ENCODE measurements at regions not wholly inside any gene's neighbourhood (a gene's known extent, or its start where the extent isn't known, plus 50 kb on each side); places are given as distances from the start of the nearest gene placed in this dataset.

DNA sequence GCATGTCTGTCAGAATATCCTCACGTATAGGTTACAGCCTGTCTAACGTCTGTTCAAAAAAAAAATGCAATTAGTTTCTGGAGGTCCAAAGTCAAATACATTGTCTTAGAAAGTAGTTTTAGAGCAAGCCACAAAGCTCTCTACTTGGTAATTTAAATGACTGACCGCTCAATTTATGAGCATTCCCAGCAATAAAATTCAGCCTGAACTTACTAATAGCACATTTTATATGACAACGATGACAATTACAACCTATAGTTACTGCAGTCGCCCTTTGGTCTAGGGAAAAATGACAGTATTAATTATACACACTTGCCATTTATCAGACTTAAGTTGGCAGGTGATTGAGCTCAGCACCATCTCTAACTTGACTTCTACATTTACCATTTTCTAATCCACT is 425.8 kb upstream of the STEAP1 start:
- Histone ChIP-seq H3K4me2 (no peak overlapping the region), H3K27ac (ENCODE audit: low read depth) (no peak overlapping the region), H3F3A (replicated peaks; ENCODE audit: low read depth) (no peaks in the 10 kb centered on the region), H3K9me2 (ENCODE audit: insufficient read depth) (0 out of 2 replicates have a peak, but pooled peaks cover 3% of the 10 kb centered on the region), H3K27me3 (ENCODE audit: insufficient read depth) (no peaks in the 10 kb centered on the region), H3K36me3 (ENCODE audit: insufficient read depth) (no peaks in the 10 kb centered on the region), H3K4me1 (ENCODE audit: insufficient read depth) (no peaks in the 10 kb centered on the region), H3K79me2 (replicated peaks; ENCODE audit: insufficient read depth) (no peaks in the 10 kb centered on the region), H4K20me1 (replicated peaks; ENCODE audit: insufficient read depth) (no peaks in the 10 kb centered on the region), H2AFZ (no peak overlapping the region), H3K4me3 (no peak overlapping the region)
- H3K4me3 Mint-ChIP-seq, result no peak overlapping the region
- no peaks in the 10 kb centered on the region for H3K4me1 Mint-ChIP-seq
- TF ChIP-seq ETS1 (IDR thresholded peaks at IDR 0.05) (no peak), ZNF114 (CRISPR knock-in tag; IDR thresholded peaks at IDR 0.05) (no peak), POLR2AphosphoS5 (IDR thresholded peaks at IDR 0.05; ENCODE audit: low read depth) (no peak), CTCF (conservative IDR thresholded peaks at IDR 0.05; ENCODE audit: low read depth in 2 of 2) (no peak), CREB1 (CRISPR knock-in tag; IDR thresholded peaks at IDR 0.05; ENCODE audit: low read depth) (no peak), STAT1 (IDR thresholded peaks at IDR 0.05; ENCODE audit: unreplicated experiment) (no peak), EZH2phosphoT487 (IDR thresholded peaks at IDR 0.05; ENCODE audit: unreplicated experiment) (no peak), NANOG (IDR thresholded peaks at IDR 0.05; ENCODE audit: borderline replicate concordance) (no peak), REST (IDR thresholded peaks at IDR 0.05; ENCODE audit: unreplicated experiment) (no peak), EZH2 (IDR thresholded peaks at IDR 0.05; ENCODE audit: low read depth, unreplicated experiment) (no peak)
- TF ChIP-seq, protein P1, sequence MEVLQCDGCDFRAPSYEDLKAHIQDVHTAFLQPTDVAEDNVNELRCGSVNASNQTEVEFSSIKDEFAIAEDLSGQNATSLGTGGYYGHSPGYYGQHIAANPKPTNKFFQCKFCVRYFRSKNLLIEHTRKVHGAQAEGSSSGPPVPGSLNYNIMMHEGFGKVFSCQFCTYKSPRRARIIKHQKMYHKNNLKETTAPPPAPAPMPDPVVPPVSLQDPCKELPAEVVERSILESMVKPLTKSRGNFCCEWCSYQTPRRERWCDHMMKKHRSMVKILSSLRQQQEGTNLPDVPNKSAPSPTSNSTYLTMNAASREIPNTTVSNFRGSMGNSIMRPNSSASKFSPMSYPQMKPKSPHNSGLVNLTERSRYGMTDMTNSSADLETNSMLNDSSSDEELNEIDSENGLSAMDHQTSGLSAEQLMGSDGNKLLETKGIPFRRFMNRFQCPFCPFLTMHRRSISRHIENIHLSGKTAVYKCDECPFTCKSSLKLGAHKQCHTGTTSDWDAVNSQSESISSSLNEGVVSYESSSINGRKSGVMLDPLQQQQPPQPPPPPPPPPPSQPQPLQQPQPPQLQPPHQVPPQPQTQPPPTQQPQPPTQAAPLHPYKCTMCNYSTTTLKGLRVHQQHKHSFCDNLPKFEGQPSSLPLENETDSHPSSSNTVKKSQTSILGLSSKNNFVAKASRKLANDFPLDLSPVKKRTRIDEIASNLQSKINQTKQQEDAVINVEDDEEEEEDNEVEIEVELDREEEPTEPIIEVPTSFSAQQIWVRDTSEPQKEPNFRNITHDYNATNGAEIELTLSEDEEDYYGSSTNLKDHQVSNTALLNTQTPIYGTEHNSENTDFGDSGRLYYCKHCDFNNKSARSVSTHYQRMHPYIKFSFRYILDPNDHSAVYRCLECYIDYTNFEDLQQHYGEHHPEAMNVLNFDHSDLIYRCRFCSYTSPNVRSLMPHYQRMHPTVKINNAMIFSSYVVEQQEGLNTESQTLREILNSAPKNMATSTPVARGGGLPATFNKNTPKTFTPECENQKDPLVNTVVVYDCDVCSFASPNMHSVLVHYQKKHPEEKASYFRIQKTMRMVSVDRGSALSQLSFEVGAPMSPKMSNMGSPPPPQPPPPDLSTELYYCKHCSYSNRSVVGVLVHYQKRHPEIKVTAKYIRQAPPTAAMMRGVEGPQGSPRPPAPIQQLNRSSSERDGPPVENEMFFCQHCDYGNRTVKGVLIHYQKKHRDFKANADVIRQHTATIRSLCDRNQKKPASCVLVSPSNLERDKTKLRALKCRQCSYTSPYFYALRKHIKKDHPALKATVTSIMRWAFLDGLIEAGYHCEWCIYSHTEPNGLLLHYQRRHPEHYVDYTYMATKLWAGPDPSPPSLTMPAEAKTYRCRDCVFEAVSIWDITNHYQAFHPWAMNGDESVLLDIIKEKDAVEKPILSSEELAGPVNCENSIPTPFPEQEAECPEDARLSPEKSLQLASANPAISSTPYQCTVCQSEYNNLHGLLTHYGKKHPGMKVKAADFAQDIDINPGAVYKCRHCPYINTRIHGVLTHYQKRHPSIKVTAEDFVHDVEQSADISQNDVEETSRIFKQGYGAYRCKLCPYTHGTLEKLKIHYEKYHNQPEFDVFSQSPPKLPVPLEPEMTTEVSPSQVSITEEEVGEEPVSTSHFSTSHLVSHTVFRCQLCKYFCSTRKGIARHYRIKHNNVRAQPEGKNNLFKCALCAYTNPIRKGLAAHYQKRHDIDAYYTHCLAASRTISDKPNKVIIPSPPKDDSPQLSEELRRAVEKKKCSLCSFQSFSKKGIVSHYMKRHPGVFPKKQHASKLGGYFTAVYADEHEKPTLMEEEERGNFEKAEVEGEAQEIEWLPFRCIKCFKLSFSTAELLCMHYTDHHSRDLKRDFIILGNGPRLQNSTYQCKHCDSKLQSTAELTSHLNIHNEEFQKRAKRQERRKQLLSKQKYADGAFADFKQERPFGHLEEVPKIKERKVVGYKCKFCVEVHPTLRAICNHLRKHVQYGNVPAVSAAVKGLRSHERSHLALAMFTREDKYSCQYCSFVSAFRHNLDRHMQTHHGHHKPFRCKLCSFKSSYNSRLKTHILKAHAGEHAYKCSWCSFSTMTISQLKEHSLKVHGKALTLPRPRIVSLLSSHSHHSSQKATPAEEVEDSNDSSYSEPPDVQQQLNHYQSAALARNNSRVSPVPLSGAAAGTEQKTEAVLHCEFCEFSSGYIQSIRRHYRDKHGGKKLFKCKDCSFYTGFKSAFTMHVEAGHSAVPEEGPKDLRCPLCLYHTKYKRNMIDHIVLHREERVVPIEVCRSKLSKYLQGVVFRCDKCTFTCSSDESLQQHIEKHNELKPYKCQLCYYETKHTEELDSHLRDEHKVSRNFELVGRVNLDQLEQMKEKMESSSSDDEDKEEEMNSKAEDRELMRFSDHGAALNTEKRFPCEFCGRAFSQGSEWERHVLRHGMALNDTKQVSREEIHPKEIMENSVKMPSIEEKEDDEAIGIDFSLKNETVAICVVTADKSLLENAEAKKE (CRISPR knock-in tag; IDR thresholded peaks at IDR 0.05), result no peak
- H3K27me3 Mint-ChIP-seq (ENCODE audit: insufficient read depth, low read depth, poor library complexity), result no peaks in the 10 kb centered on the region
- no peak overlapping the region for H3K27ac Mint-ChIP-seq
- DNase-seq (ENCODE audit: low spot score) (no peak), ATAC-seq (no peak)
- no peaks in the 10 kb centered on the region for H3K9me3 Mint-ChIP-seq
- no peaks in the 10 kb centered on the region for H3K36me3 Mint-ChIP-seq (ENCODE audit: low read depth)
